Fibroblast of skin of scalp (primary cell): ENCODE measurements at regions not wholly inside any gene's neighbourhood (a gene's known extent, or its start where the extent isn't known, plus 50 kb on each side); places are given as distances from the start of the nearest gene placed in this dataset.
A peak's percentile ranks its signal among the peaks of the same experiment; 100 is the strongest.
"Not testable (repeated sequence)": the region's sequence is repeated elsewhere in the genome, so short reads cannot be mapped to it uniquely, and the experiment has no call there.

Experiments used
- DNase-seq: peaks from one replicate; pipeline ENCODE4 v3.0.0-alpha.2; 2013

GRCh38 chr9:11149065-11149464 is 536.3 kb upstream of the PTPRD start:
- DNase-seq = no peak

GRCh38 chr9:11158063-11158462 is 545.3 kb upstream of the PTPRD start:
- DNase-seq = peak; percentile 0

- DNase-seq = peak; percentile 27
Observed at GRCh38 chr9:11158676-11159075, 545.9 kb upstream of the PTPRD start.

DNA sequence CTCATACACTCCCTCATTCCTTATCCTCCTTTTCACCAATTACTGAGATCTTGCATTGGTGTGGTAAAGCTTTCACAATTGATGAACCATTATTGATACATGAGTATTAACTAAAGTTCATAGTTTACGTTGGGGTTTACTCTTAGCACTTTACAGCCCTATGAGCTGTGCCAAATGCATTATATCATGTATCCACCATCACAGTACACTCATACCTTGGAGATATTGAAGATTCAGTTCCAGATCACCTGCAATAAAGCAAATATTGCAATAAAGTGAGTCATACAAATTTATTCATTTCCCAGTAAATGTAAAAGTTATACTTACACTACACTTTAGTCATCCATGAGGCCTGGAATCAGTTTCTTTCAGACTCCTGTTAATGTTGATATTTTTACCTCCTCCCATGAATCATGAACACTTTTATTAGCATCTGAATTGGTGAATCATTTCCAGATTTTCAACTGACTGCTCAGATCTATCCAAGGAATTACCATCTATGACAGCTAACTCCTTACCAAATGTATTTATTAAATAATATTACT is 546.6 kb upstream of the PTPRD start:
- no peak for DNase-seq

GRCh38 chr9:11163843-11164242 is 551.0 kb upstream of the PTPRD start:
- no peak for DNase-seq

DNA sequence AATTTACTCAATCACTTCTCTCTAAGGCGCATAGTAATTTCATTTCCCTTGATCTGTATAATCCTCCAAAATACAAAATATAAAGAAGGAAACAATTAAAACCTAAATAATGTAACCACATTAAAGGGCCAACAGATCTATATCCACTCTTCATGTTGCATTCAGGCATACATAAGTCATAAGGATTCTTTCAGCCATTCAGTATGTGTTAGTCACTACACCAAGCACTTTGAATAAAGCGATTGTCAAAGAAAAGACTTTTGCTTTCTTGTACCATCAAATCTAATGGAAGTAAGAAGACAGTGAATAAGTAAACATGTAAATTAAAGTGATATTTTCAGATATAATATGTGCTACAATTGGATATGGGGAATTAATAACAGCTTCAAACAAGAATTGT is 569.2 kb upstream of the PTPRD start:
- peak; percentile 16 for DNase-seq

- DNase-seq = no peak
Observed at GRCh38 chr9:11190719-11191118, 577.9 kb upstream of the PTPRD start.

DNA sequence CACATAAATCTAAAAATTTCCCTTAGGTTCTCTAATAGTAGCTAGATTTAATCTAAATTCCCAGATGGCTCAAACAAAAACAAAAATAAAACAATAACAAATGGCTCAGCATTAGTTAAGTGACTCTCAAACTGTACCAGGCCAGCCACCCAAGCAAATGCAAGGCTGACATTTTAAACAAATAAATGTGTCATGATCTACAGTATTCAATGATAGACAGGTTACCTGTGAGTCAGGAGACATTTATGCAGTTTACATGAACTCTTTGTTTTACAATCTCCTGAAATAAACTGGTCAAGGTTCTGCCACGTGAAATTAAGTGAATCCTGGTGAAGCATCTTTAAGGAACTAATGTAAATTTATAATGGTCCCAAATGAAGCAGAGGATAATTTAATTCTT is 580.2 kb upstream of the PTPRD start:
- DNase-seq = no peak

- no peak for DNase-seq
Observed at GRCh38 chr9:11194246-11194645, 581.4 kb upstream of the PTPRD start.

GRCh38 chr9:11196840-11197365 is 584.1 kb upstream of the PTPRD start:
- not testable (repeated sequence) for DNase-seq

- no peak for DNase-seq
Observed at GRCh38 chr9:11199335-11199734, 586.5 kb upstream of the PTPRD start.

DNA sequence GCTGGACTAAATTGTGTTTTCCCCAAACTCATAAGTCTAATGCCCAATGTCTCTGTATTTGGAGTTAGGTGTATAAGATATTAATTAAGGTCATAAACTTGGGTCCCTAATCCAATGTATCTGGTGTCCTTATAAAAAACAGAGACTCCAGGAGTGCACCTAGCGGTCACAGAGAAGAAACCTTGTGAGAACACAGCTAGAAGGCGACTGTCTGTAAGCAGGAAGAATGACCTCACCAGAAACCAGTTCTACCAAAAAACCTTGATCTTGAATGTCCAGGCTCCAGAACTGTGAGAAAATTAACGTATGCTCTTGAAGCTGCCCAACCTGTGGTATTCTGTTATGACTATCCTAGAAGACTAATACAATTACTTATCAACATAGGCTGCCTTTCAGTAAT is 591.7 kb upstream of the PTPRD start:
- no peak for DNase-seq

- DNase-seq = no peak
Observed at GRCh38 chr9:11206925-11207324, 594.1 kb upstream of the PTPRD start.

GRCh38 chr9:11233696-11234095 is 620.9 kb upstream of the PTPRD start:
- DNase-seq = no peak

GRCh38 chr9:11235061-11235460 is 622.3 kb upstream of the PTPRD start:
- no peak for DNase-seq

- DNase-seq = no peak
Observed at GRCh38 chr9:11241779-11242178, 629.0 kb upstream of the PTPRD start.

- DNase-seq = no peak
Observed at GRCh38 chr9:11257992-11258391, 645.2 kb upstream of the PTPRD start.

DNA sequence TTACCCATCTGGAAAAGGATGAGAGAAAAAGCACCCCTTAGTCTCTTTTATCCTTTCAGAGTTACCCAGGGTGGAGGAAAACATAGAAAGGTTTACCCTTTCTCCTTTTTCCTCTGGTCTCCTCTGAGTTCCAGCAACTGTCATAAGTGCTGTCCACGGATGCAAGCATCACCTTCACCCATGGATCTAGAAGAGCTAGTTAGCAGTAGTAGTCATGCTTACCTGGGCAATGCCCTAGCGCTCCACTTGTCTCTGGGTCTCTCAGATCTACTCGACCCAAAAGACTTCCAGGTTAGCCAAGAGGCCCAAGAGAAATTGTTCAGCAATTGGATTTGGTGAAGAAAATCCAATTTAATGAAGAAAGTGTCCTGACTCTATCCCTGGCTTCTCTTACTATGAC is 656.2 kb upstream of the PTPRD start:
- no peak for DNase-seq

- DNase-seq = no peak
Observed at GRCh38 chr9:11275158-11275695, 662.4 kb upstream of the PTPRD start.

DNA sequence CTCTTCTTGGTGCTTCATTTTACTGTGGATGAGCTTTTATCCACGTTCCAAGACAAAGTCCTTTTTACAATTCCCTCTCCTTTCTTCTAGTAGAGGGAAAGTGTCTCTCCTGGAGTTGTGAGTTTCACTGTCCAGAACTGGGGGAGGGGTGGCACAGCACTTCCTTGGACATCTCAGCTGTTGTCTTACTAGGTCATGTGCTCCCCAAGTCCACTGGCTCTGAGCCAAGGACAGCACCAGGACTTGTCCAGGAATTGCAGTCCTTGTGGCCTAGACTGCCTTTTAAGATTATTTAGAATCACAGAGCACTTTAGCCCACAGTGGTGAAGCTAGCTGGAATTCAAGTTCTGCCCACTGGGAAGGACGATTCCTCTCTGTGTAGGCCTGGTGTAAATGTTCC is 700.2 kb upstream of the PTPRD start:
- DNase-seq = peak; percentile 15

- no peak for DNase-seq
Observed at GRCh38 chr9:11318946-11319345, 706.1 kb upstream of the PTPRD start.

DNA sequence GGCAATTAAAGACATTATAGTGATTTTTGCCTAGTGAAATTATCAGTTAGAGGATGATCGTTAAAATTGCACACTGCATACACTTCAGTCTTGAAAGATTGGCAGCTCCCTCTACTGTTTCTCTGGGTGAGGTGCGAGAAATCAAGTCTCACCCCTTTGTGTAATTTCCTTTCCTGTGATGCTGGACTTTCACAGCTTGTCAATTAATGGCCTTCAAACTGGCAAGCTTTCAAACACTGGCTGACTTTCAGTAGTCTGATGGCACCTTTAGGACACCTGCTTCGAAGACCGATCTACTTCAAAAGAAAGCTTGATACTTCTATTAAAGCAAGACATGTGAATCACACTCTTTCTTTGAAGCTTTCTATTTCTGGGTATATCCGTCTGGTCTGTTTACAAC is 706.7 kb upstream of the PTPRD start:
- DNase-seq = peak; percentile 33

GRCh38 chr9:11320989-11321388 is 708.2 kb upstream of the PTPRD start:
- no peak for DNase-seq

- DNase-seq = no peak
Observed at GRCh38 chr9:11323457-11323856, 710.7 kb upstream of the PTPRD start.

DNA sequence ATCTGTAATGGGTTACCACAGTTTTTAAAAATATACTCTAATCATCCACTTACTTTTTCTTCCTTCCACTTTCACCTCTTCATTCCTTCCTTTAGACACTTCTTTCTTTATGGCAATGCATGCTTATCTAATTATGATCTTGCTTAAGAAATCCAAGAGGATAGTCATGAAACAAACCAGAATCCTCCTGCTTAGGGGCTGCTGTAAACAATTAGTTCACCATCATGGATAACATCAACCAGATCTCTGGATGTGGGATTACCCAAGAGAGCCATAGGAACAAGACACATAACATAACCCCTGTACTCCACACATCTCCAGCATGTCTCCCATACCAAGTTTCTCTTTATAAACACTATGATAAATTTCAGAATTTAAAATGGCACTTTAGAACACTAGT is 713.4 kb upstream of the PTPRD start:
- DNase-seq = no peak
